Effector memory CD4-positive, alpha-beta T cell (primary cell): ENCODE measurements at regions not wholly inside any gene's neighbourhood (a gene's known extent, or its start where the extent isn't known, plus 50 kb on each side); places are given as distances from the start of the nearest gene placed in this dataset.

Source experiments
- DNase-seq, 3 donors: peaks; one replicate each; pipeline ENCODE4 v3.0.0-alpha.2; 2020
- H3K27ac ChIP-seq: 2 replicates; pipeline ENCODE4 v1.7.0; 2013; ENCODE audit warnings: mild to moderate bottlenecking, low read length, moderate library complexity; ENCODE audit not compliant: insufficient read depth, poor library complexity, severe bottlenecking
- H3K27me3 ChIP-seq: replicated peaks from 2 replicates; pipeline ENCODE4 v1.7.0; 2013; ENCODE audit warnings: mild to moderate bottlenecking, low read length; ENCODE audit not compliant: insufficient read depth, control insufficient read depth, poor library complexity, severe bottlenecking
- H3K36me3 ChIP-seq: 2 replicates; pipeline ENCODE4 v1.7.0; 2013; ENCODE audit warnings: mild to moderate bottlenecking, low read length, moderate library complexity; ENCODE audit not compliant: control insufficient read depth, insufficient read depth
- H3K4me1 ChIP-seq: 2 replicates; pipeline ENCODE4 v1.7.0; 2013; ENCODE audit warnings: low read length, mild to moderate bottlenecking; ENCODE audit not compliant: control insufficient read depth, insufficient read depth, poor library complexity, severe bottlenecking
- H3K4me3 ChIP-seq: 2 replicates; pipeline ENCODE4 v1.7.0; 2013; ENCODE audit warnings: low read length, low read depth, mild to moderate bottlenecking; ENCODE audit not compliant: insufficient read depth, poor library complexity, severe bottlenecking
- H3K9me3 ChIP-seq: 2 replicates; pipeline ENCODE4 v1.7.0; 2013; ENCODE audit warnings: mild to moderate bottlenecking, low read length, moderate library complexity; ENCODE audit not compliant: control insufficient read depth

GRCh38 chr17:72393553-72393952 is 272.7 kb downstream of the SOX9 start:
- no peak for DNase-seq

GRCh38 chr17:72394531-72394930 is 273.7 kb downstream of the SOX9 start:
- no peaks in the 10 kb centered on the region for H3K9me3 ChIP-seq
- H3K4me1 ChIP-seq = no peaks in the 10 kb centered on the region
- H3K27ac ChIP-seq = no peak overlapping the region
- H3K4me3 ChIP-seq = no peak overlapping the region
- H3K36me3 ChIP-seq = no peaks in the 10 kb centered on the region
- no peak for DNase-seq
- H3K27me3 ChIP-seq = no peaks in the 10 kb centered on the region

More at GRCh38 chr17:72393553-72393952, 272.7 kb downstream of the SOX9 start:
- Histone ChIP-seq H3K36me3 (no peaks in the 10 kb centered on the region), H3K4me1 (no peaks in the 10 kb centered on the region), H3K4me3 (no peak overlapping the region), H3K9me3 (no peaks in the 10 kb centered on the region), H3K27me3 (no peaks in the 10 kb centered on the region), H3K27ac (no peak overlapping the region)

- H3K27me3 ChIP-seq = no peaks in the 10 kb centered on the region
- H3K9me3 ChIP-seq = no peaks in the 10 kb centered on the region
- no peaks in the 10 kb centered on the region for H3K36me3 ChIP-seq
- no peaks in the 10 kb centered on the region for H3K4me1 ChIP-seq
- no peak overlapping the region for H3K4me3 ChIP-seq
- no peak for DNase-seq
- H3K27ac ChIP-seq = no peak overlapping the region
Observed at GRCh38 chr17:72396121-72396520, 275.3 kb downstream of the SOX9 start.

GRCh38 chr17:72397223-72397667 is 276.4 kb downstream of the SOX9 start:
- Histone ChIP-seq H3K36me3 (no peaks in the 10 kb centered on the region), H3K4me3 (no peak overlapping the region), H3K27me3 (no peaks in the 10 kb centered on the region), H3K27ac (no peak overlapping the region), H3K4me1 (no peaks in the 10 kb centered on the region), H3K9me3 (no peaks in the 10 kb centered on the region)
- no peak for DNase-seq

GRCh38 chr17:72397687-72398086 is 276.9 kb downstream of the SOX9 start:
- Histone ChIP-seq H3K27me3 (no peaks in the 10 kb centered on the region), H3K9me3 (no peaks in the 10 kb centered on the region), H3K4me1 (no peaks in the 10 kb centered on the region), H3K36me3 (no peaks in the 10 kb centered on the region), H3K27ac (no peak overlapping the region), H3K4me3 (no peak overlapping the region)
- DNase-seq = no peak

- no peaks in the 10 kb centered on the region for H3K27me3 ChIP-seq
- DNase-seq = no peak
- no peaks in the 10 kb centered on the region for H3K4me1 ChIP-seq
- no peak overlapping the region for H3K4me3 ChIP-seq
- no peak overlapping the region for H3K27ac ChIP-seq
- H3K36me3 ChIP-seq = no peaks in the 10 kb centered on the region
- no peaks in the 10 kb centered on the region for H3K9me3 ChIP-seq
Observed at GRCh38 chr17:72399023-72399607, 278.3 kb downstream of the SOX9 start.

GRCh38 chr17:72399608-72400487 is 279.0 kb downstream of the SOX9 start:
- no peaks in the 10 kb centered on the region for H3K27me3 ChIP-seq
- H3K9me3 ChIP-seq = no peaks in the 10 kb centered on the region
- H3K4me1 ChIP-seq = no peaks in the 10 kb centered on the region
- DNase-seq = no peak
- no peak overlapping the region for H3K27ac ChIP-seq
- no peak overlapping the region for H3K4me3 ChIP-seq
- no peaks in the 10 kb centered on the region for H3K36me3 ChIP-seq

GRCh38 chr17:72400488-72400827 is 279.6 kb downstream of the SOX9 start:
- H3K36me3 ChIP-seq = no peaks in the 10 kb centered on the region
- H3K27me3 ChIP-seq = no peaks in the 10 kb centered on the region

GRCh38 chr17:72400863-72401262 is 280.0 kb downstream of the SOX9 start:
- DNase-seq = no peak
- Histone ChIP-seq H3K9me3 (no peaks in the 10 kb centered on the region), H3K27ac (no peak overlapping the region), H3K4me1 (no peaks in the 10 kb centered on the region), H3K36me3 (no peaks in the 10 kb centered on the region), H3K4me3 (no peak overlapping the region), H3K27me3 (no peaks in the 10 kb centered on the region)

More at GRCh38 chr17:72400488-72400827, 279.6 kb downstream of the SOX9 start:
- DNase-seq = no peak
- no peak overlapping the region for H3K27ac ChIP-seq
- no peaks in the 10 kb centered on the region for H3K9me3 ChIP-seq
- H3K4me3 ChIP-seq = no peak overlapping the region
- no peaks in the 10 kb centered on the region for H3K4me1 ChIP-seq
